GM21528 (cell line): ENCODE measurements at regions not wholly inside any gene's neighbourhood (a gene's known extent, or its start where the extent isn't known, plus 50 kb on each side); places are given as distances from the start of the nearest gene placed in this dataset.
"Not testable (repeated sequence)": the region's sequence is repeated elsewhere in the genome, so short reads cannot be mapped to it uniquely, and the experiment has no call there.

ENCODE experiments used
- ATAC-seq: cut with Tn5 transposase; IDR thresholded peaks from one replicate; pipeline ENCODE4 v1.9.1; 2021; ENCODE audit warnings: mild to moderate bottlenecking, moderate library complexity; ENCODE audit not compliant: unreplicated experiment, low FRiP score

DNA sequence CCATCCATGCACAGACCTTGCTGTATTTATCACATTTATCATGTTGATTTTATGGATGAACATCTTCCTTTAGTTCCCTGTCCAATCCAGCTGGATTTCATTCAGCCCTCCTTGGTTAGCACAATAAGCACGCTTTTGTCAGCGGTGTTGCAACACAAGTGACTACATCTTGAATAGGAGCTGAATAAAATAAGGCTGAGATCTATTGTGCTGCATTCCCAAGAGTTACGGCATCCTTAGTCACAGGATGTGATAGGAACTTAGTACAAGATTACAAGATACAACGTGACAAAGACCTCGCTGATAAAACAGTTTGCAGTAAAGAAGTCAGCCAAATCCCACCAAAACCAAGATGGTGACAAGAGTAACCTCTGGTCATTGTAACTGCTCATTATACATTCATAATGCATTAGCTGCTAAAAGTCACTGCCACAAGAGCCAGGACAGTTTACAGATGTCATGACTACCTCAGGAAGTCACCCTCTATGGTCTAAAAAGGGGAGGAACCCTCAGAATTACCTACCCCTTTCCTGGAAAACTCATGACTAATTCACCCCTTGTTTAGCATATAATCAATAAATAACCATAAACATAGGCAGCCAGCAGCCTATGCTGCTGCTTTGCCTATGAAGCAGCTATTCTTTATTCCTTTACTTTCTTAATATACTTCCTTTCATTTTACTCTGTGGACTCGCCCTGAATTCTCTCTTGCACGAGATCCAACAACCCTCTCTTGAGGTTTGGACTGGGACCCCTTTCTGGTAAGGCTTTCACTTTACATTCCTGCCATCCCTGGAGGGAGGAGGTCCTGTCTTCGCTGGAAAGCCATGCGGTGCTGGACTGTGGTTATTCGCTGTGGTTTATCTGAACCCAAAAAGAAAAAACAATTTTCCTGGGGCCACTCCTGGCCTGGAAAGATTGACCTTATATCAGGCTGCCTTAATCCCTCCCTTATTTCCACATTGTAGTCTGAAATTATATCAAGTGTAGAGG is 522.6 kb upstream of the AMELY start:
- no peak for ATAC-seq

GRCh38 chrY:7419165-7419564 is 507.6 kb upstream of the AMELY start:
- ATAC-seq: no peak

DNA sequence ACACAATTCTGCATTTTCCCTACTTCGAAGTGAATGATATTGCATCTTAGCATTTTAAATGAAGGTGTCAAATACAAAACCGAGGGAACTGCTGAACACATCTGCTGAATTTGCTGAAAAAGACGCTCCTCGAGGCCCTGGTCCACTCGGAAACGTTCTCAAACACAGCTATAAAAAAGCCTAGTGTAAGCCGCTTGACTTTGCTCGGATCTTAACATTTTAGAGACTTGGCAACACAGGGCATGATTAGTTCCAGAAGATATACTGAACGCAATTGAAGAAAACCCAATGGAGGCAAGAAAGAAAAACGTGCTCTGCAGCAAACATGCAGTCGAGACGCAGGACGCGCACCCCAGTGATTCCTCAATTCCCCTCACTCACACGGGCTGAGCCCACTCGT is 506.4 kb upstream of the AMELY start:
- ATAC-seq: no peak

GRCh38 chrY:7416406-7416805 is 504.9 kb upstream of the AMELY start:
- no peak for ATAC-seq

DNA sequence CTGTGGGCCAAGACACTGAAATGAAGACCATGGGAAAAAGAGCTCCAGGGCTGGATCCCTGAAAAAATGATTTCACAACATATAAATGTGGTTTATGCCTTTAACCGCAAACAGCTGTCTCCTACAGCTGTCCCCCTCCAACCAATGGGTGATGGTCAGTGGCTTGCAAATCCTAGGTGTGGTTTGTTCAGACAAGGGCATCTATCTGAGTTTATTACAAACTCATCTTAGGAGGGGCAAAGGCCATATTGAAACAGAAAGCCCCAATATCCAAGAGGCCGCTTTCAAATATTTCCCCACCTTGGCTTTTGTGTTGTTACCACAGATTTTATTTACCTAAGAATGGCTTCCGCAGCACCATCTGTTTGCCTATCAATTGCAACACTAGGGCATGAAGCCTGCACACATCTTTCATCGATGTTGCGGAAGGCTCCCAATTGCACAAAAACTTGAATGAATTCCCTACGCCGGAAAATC is 503.6 kb upstream of the AMELY start:
- no peak for ATAC-seq

DNA sequence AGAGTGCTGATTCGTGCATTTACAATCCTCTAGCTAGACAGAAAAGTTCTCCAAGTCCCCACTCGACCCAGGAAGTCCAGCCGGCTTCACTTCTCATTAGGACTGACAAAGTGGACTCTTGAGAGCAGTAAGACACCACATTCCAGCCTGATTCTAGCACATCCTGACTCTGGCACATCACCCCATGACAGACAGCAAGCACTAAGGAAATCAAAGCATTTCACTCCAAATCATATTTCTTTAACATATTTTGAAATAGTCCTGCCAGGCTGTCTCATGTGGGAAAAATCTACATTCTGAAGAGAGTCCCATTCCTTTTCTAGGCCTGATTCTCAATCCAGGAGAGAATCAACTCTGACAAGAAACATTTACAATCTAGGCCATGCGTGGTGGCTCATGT is 478.5 kb upstream of the AMELY start:
- ATAC-seq: no peak

- ATAC-seq: no peak
These were observed 471.4 kb upstream of the AMELY start for GRCh38 chrY:7382988-7383387.

DNA sequence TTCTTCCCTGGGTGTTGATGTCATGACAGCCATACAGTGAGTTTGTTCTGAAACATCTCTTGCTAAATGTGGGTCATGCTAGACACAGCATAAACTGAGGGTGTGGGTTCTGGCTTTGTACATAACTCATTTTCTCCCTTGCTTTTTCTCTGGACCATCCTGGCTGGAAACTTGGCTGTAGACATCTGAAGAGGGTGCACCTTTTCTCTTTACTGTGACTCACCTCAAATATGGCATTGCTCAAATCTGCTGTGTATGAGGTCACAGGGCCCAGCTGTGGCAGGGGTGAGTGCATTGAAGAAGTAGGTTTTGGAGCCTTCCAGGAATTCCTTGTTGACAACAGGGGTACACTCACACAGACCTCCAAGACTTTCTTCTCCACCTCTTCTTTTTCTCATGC is 465.5 kb upstream of the AMELY start:
- no peak for ATAC-seq

- not testable (repeated sequence) for ATAC-seq
These were observed 462.9 kb upstream of the AMELY start for GRCh38 chrY:7374485-7374884.

GRCh38 chrY:7371953-7372352 is 460.4 kb upstream of the AMELY start:
- ATAC-seq: not testable (repeated sequence)

- ATAC-seq: not testable (repeated sequence)
These were observed 459.5 kb upstream of the AMELY start for GRCh38 chrY:7371026-7371425.

DNA sequence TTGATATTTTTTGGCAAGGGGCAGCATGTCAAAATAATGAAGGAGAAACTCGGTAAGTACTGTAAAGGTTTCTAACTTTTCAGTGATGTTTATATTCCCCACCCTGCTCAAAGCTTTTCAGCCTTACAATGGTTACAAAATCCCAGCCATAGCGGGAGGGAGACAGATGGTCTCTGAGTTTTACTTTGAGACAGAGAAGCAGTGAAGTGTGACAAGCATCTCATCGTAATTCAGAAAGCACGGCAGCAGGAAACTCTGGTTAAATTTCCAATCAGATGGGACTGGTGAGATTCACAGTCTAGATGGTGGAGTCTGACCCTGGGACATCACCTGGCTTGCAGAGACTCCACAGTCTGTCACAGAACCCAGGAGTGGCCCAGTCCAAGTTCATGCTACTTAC is 448.0 kb upstream of the AMELY start:
- ATAC-seq: no peak

- ATAC-seq: no peak
These were observed 446.7 kb upstream of the AMELY start for GRCh38 chrY:7358103-7358752.

GRCh38 chrY:7355891-7356290 is 444.3 kb upstream of the AMELY start:
- ATAC-seq: not testable (repeated sequence)

GRCh38 chrY:7344661-7345060 is 433.1 kb upstream of the AMELY start:
- no peak for ATAC-seq

- ATAC-seq: no peak
These were observed 431.7 kb upstream of the AMELY start for GRCh38 chrY:7343261-7343660.

DNA sequence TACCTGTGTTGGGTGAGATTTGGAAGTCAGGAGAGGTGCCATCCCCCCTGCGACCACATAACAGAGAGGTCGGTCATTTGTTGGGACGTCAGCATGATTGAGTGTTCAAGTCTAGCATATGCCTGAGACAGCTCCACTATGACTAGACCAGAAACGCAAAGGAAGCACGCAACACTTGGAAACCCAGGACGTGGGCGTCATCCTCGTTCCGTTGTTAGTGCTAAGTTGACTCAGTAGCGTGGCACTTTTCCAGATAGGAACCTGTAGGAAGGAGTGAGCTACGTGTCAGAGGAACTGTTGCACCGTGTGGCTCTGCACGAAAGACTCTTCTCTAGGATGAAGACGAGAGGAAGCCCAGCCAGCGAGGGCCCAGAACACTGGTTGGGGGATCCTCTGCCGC is 431.2 kb upstream of the AMELY start:
- ATAC-seq: not testable (repeated sequence)

DNA sequence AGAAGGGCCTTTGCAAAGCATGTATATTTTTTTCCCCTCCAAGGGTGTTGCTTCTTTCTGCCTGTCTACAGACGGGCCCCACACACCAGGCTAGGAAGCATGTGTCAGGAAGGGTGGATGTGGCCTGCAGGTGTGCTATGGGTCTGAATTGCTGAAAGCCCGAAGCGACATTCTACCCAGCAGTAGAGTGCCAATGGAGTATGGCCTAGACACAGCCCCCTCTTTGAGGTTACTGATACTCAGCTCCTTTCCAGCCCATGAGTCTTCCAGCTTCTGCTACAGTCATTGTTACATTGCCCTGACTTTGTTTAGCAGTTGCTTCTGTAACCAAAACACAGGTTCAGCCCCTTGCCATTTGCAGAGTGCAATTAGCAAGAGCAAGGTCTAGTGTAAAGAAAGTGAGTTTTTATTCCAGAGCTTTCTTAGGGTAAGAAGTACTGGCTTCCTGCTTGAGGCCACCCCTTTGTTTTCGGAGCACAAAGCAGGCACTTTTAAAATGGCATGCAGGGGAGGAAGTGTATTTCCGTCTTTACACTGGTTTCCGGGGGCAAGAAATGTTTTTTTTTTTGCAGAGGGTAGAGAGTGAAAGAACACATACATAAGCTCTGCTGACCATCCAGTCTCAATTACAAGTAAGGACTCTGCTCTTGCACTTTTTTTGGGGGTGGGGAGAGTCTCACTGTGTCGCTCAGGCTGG is 428.0 kb upstream of the AMELY start:
- peak; percentile 60 for ATAC-seq

DNA sequence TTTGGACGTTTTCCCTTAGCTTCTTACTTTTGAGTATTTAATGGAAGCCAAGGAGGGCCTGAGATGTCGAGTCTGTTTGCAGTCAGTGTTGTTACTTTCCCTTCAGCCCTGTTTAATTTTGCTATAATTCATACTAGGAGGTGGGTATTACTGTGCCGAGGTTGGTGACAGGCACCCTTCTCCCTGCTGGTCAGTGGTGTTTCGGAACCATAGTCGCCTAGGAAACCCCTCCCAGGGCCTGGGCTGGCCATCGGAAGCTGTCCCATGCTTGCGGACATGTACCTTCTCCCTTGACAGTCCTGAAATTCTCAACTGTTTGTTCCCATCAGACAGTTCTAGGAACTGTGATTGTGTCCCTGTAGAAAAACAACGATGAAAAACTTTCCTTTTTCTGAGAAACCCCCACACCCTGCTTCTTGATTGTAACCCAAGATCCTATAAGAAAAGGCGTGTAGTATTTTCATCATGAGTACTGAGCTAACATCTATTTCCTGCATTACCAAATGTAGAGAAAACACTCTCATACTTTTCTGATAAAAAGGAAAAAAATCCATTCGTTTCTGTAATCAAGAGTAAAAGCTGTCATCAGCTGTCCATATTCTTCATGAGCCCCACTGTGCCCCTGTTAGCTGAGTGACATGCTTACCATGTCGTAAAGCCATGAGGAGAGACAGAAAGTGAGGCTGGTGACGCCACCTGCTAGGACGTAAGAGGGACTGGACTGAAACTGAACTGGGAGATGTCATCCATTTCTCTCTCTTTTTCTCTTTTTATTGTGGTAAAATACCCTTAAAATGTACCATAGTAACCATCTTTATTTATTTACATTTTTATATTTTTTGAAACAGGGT is 424.7 kb upstream of the AMELY start:
- ATAC-seq: no peak

DNA sequence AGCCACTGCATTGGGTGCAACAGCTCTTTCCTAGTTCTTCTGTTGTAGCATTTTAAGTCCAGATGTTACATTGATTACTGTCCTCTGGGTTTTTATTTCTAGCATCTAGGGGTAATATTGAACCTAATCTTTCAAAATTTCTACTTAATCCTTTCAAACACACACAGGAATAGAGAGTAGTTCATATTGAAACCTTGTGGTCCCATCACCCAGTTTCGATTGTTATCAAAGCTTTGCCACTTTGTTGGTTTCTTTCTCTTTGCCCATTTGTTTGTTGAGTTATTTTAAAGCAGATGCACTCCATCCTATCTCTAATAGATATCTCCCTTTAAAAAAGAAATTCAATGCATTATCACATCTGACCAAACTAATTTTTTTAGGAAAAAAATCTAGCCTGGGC is 422.9 kb upstream of the AMELY start:
- ATAC-seq: no peak
